ENCODE measurements at regions not wholly inside any gene's neighbourhood (a gene's known extent, or its start where the extent isn't known, plus 50 kb on each side); places are given as distances from the start of the nearest gene placed in this dataset.

DNA sequence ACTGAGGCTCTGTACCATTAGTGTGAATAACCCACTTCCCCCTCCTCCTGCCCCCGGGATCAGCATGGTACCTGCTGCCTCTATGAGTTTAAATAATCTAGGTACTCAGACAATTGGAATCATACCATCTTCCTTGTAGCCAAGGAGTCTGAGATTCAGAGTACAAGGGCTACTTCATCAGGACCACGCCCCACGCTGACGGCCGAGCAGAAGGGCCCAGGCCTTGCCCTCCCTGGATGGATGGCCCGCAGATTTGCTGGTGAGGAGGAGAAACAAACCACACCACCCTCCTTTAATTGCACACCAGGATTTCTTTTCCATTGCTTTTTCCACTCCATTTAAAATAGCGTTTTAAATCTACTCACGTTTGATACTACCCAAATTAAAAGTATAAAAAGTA, 649.9 kb upstream of the ADARB2 start:
- intact Hi-C loops (cut with DNase I, micrococcal nuclease): no loop called here
- no peaks in the 10 kb centered on the region for H3K4me1 Mint-ChIP-seq (ENCODE audit: low read depth)

DNA sequence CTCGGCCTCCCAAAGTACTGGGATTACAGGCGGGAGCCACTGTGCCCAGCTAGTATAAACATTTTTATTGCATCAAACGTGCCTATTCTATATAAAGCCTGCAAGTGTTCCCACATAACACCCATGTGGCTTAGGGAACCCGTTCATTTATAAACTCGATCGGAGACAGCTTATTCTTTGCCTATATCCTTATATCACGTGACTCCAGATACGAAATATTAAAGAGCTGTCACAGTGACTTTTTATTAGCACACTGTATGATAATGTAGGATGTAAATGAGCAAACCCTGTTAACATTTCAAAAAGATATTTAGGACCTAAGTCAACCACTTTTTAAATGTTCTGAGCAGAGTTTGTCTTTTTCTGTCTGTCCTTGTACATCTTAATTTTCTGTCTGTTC, 642.9 kb upstream of the ADARB2 start:
- intact Hi-C loops (cut with DNase I, micrococcal nuclease): no loop called here
- no peak for ATAC-seq (ENCODE audit: poor library complexity)
- H3K27me3 Mint-ChIP-seq: peaks cover 6% of the 10 kb centered on the region

More for the DNA sequence above, 649.9 kb upstream of the ADARB2 start:
- POLR2A ChIA-PET: no interaction called here
- Mint-ChIP-seq H3K36me3 (ENCODE audit: low read depth) (no peaks in the 10 kb centered on the region), H3K27ac (no peak overlapping the region), H3K9me3 (no peaks in the 10 kb centered on the region), H3K4me3 (no peak overlapping the region), H3K27me3 (peaks cover 12% of the 10 kb centered on the region)
- no peak for TF ChIP-seq CTCF (IDR thresholded peaks at IDR 0.05)
- no peak for ATAC-seq (ENCODE audit: poor library complexity)
- H3K27me3 ChIP-seq (ENCODE audit: control insufficient read depth in 1 of 2, insufficient read depth in 2 of 2, low read length in 2 of 2): no peaks in the 10 kb centered on the region
- DNase-seq: no peak
- H3K36me3 ChIP-seq (ENCODE audit: insufficient read depth, low read length): no peaks in the 10 kb centered on the region
- CTCF ChIA-PET: no interaction called here
- no peaks in the 10 kb centered on the region for H3K9me3 ChIP-seq (ENCODE audit: control insufficient read depth in 1 of 2, insufficient read depth in 1 of 2, low read length in 2 of 2)
- H3K4me1 ChIP-seq (ENCODE audit: insufficient read depth, low read length): no peaks in the 10 kb centered on the region
- no peak overlapping the region for H3K27ac ChIP-seq (ENCODE audit: low read depth in 1 of 2, low read length in 2 of 2)
- no peak overlapping the region for H3K4me3 ChIP-seq (ENCODE audit: low read length)

DNA sequence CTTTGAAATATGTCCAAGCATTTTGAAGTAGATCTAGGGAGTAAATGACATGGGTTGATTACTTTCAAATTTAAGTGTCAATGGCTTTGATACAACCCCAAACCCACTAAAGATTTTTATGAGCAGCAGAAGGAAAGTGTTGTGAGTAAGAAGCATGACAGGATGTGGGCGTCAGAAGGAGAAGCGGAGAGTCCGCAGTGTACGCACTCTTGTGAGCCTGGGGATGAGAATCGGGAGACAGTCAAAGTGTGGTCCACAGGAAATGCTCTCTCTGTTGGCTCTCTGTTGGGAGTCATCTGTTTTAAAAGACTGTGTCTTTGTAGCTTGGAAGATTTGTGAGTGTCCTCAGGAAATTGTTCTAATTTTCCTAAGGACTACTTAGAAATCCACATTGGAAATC, 629.8 kb upstream of the ADARB2 start:
- Histone ChIP-seq H3K9me3 (ENCODE audit: control insufficient read depth in 1 of 2, insufficient read depth in 1 of 2, low read length in 2 of 2) (peaks cover 5 to 7% of the 10 kb centered on the region in 2 experiments), H3K36me3 (ENCODE audit: insufficient read depth, low read length) (no peaks in the 10 kb centered on the region), H3K4me3 (ENCODE audit: low read length) (no peak overlapping the region), H3K4me1 (ENCODE audit: insufficient read depth, low read length) (no peaks in the 10 kb centered on the region), H3K27me3 (ENCODE audit: control insufficient read depth in 1 of 2, insufficient read depth in 2 of 2, low read length in 2 of 2) (no peaks in the 10 kb centered on the region), H3K27ac (ENCODE audit: low read depth in 1 of 2, low read length in 2 of 2) (no peak overlapping the region)
- no peak for TF ChIP-seq CTCF (IDR thresholded peaks at IDR 0.05)
- Mint-ChIP-seq H3K27me3 (peaks cover 5% of the 10 kb centered on the region), H3K4me1 (ENCODE audit: low read depth) (no peaks in the 10 kb centered on the region), H3K4me3 (no peak overlapping the region), H3K27ac (no peak overlapping the region), H3K9me3 (peaks cover 10% of the 10 kb centered on the region), H3K36me3 (ENCODE audit: low read depth) (no peaks in the 10 kb centered on the region)
- ATAC-seq (ENCODE audit: poor library complexity) (no peak), DNase-seq (no peak)
- CTCF ChIA-PET: no interaction called here
- POLR2A ChIA-PET: no interaction called here
- intact Hi-C loops (cut with DNase I, micrococcal nuclease): no loop called here

More for the DNA sequence above, 642.9 kb upstream of the ADARB2 start:
- H3K4me3 ChIP-seq (ENCODE audit: low read length): no peak overlapping the region
- no peak for TF ChIP-seq CTCF (IDR thresholded peaks at IDR 0.05)
- H3K9me3 ChIP-seq (ENCODE audit: control insufficient read depth in 1 of 2, insufficient read depth in 1 of 2, low read length in 2 of 2): peaks cover 0 to 12% of the 10 kb centered on the region in 2 experiments
- H3K4me1 Mint-ChIP-seq (ENCODE audit: low read depth): no peaks in the 10 kb centered on the region
- H3K27ac Mint-ChIP-seq: no peak overlapping the region
- CTCF ChIA-PET: no interaction called here
- no peaks in the 10 kb centered on the region for H3K9me3 Mint-ChIP-seq
- H3K27me3 ChIP-seq (ENCODE audit: control insufficient read depth in 1 of 2, insufficient read depth in 2 of 2, low read length in 2 of 2): no peaks in the 10 kb centered on the region
- H3K36me3 ChIP-seq (ENCODE audit: insufficient read depth, low read length): no peaks in the 10 kb centered on the region
- no peaks in the 10 kb centered on the region for H3K4me1 ChIP-seq (ENCODE audit: insufficient read depth, low read length)
- H3K4me3 Mint-ChIP-seq: no peak overlapping the region
- no peak for DNase-seq
- POLR2A ChIA-PET: no interaction called here
- no peaks in the 10 kb centered on the region for H3K36me3 Mint-ChIP-seq (ENCODE audit: low read depth)
- H3K27ac ChIP-seq (ENCODE audit: low read depth in 1 of 2, low read length in 2 of 2): no peak overlapping the region
